IMR-90 (cell line): ENCODE measurements at regions not wholly inside any gene's neighbourhood (a gene's known extent, or its start where the extent isn't known, plus 50 kb on each side); places are given as distances from the start of the nearest gene placed in this dataset.

Experiments
- ATAC-seq: fragments of 200-7000 bp; cut with Tn5 transposase; 2 replicates; pipeline ENCODE4 v1.9.1; 2020; ENCODE audit warnings: low read depth, mild to moderate bottlenecking, moderate library complexity
- BruUV-seq: library from RNA; stranded (reverse); fragments of 400-500 nt; replicated peaks from 2 replicates; lab custom pipeline; 2021; lab: Mats Ljungman, UMichigan
- CTCF ChIA-PET: fragments of 300-600 bp; formaldehyde crosslinking; extraction: SDS; loops from one replicate; lab custom pipeline; 2021; ENCODE audit warnings: antibody characterized with exemption; lab: Yijun Ruan, JAX
- POLR2A ChIA-PET: fragments of 300-600 bp; sonication (Branson Sonifier 250); formaldehyde crosslinking; loops from one replicate; lab custom pipeline; 2022; ENCODE audit warnings: antibody characterized with exemption; ENCODE audit not compliant: unreplicated experiment; lab: Charles Lee
- DNase-seq: peaks from one replicate; pipeline ENCODE4 v3.0.0; 2013
- H2AFZ ChIP-seq: replicated peaks from 2 replicates; pipeline ENCODE3; 2013; ENCODE audit warnings: low read length, mild to moderate bottlenecking; ENCODE audit not compliant: poor library complexity
- H2AK5ac ChIP-seq: 2 replicates; pipeline ENCODE4 v1.6.1; 2013; ENCODE audit warnings: low read depth, low read length, inconsistent platforms
- H2AK9ac ChIP-seq: replicated peaks from 2 replicates; pipeline ENCODE3; 2013; ENCODE audit warnings: mild to moderate bottlenecking, low read depth, low read length, moderate library complexity; ENCODE audit not compliant: poor library complexity
- H2BK120ac ChIP-seq: 2 replicates; pipeline ENCODE4 v1.6.1; 2013; ENCODE audit warnings: low read depth, low read length, inconsistent platforms
- H2BK15ac ChIP-seq: 3 replicates; pipeline ENCODE4 v1.6.1; 2013; ENCODE audit warnings: low read depth, low read length, inconsistent platforms
- H2BK20ac ChIP-seq: 2 replicates; pipeline ENCODE4 v1.6.1; 2013; ENCODE audit warnings: low read depth, mild to moderate bottlenecking, inconsistent platforms, low read length, moderate library complexity
- H2BK5ac ChIP-seq: 2 replicates; pipeline ENCODE4 v1.6.1; 2013; ENCODE audit warnings: mild to moderate bottlenecking, low read depth, low read length, inconsistent platforms; ENCODE audit not compliant: poor library complexity, severe bottlenecking
- H3K14ac ChIP-seq: replicated peaks from 2 replicates; pipeline ENCODE4 v1.6.1; 2013; ENCODE audit warnings: low read depth, low read length, inconsistent platforms
- H3K18ac ChIP-seq: 2 replicates; pipeline ENCODE4 v1.6.1; 2013; ENCODE audit warnings: low read depth, low read length, control low read depth
- H3K23ac ChIP-seq: 2 replicates; pipeline ENCODE4 v1.6.1; 2013; ENCODE audit warnings: low read depth, low read length, inconsistent platforms
- H3K27ac ChIP-seq: 2 replicates; pipeline ENCODE4 v1.5.1; 2013; ENCODE audit warnings: mild to moderate bottlenecking, control low read depth, low read length; ENCODE audit not compliant: insufficient read depth
- H3K27me3 ChIP-seq: 2 replicates; pipeline ENCODE4 v1.6.1; 2013; ENCODE audit warnings: low read length; ENCODE audit not compliant: control insufficient read depth, insufficient read depth
- H3K36me3 ChIP-seq: 2 replicates; pipeline ENCODE4 v1.6.1; 2013; ENCODE audit warnings: low read length, mixed read lengths; ENCODE audit not compliant: control insufficient read depth, insufficient read depth
- H3K4ac ChIP-seq: 2 replicates; pipeline ENCODE4 v1.6.1; 2013; ENCODE audit warnings: low read depth, low read length, inconsistent platforms
- H3K4me1 ChIP-seq: 2 replicates; pipeline ENCODE4 v1.6.1; 2013; ENCODE audit warnings: low read length, mixed read lengths; ENCODE audit not compliant: control insufficient read depth, insufficient read depth
- H3K4me2 ChIP-seq: 2 replicates; pipeline ENCODE4 v1.6.1; 2013; ENCODE audit warnings: low read depth, mild to moderate bottlenecking, control low read depth, low read length, moderate library complexity
- H3K4me3 ChIP-seq: 2 replicates; pipeline ENCODE4 v1.5.1; 2013; ENCODE audit warnings: low read depth, mild to moderate bottlenecking, control low read depth, low read length, moderate library complexity; ENCODE audit not compliant: insufficient read depth
- H3K56ac ChIP-seq: 2 replicates; pipeline ENCODE4 v1.6.1; 2013; ENCODE audit warnings: low read length, inconsistent platforms; ENCODE audit not compliant: insufficient read depth; ENCODE audit errors: extremely low read depth
- H3K79me1 ChIP-seq, 2 experiments: 2 replicates each; pipeline ENCODE4 v1.6.1; 2013; ENCODE audit warnings: low read length in 2 of 2, inconsistent platforms in 1 of 2, low read depth in 1 of 2
- H3K9ac ChIP-seq: 2 replicates; pipeline ENCODE4 v1.6.1; 2013; ENCODE audit warnings: low read depth, low read length, control low read depth
- H3K9me1 ChIP-seq: 2 replicates; pipeline ENCODE4 v1.6.1; 2013; ENCODE audit warnings: low read length, inconsistent platforms; ENCODE audit not compliant: insufficient read depth
- H3K9me3 ChIP-seq: 2 replicates; pipeline ENCODE4 v1.6.1; 2013; ENCODE audit warnings: low read length; ENCODE audit not compliant: control insufficient read depth, insufficient read depth
- H4K20me1 ChIP-seq: 2 replicates; pipeline ENCODE4 v1.6.1; 2013; ENCODE audit warnings: low read length, inconsistent platforms; ENCODE audit not compliant: insufficient read depth
- H4K5ac ChIP-seq: 2 replicates; pipeline ENCODE4 v1.6.1; 2013; ENCODE audit warnings: mild to moderate bottlenecking, low read depth, low read length, control low read depth
- H4K8ac ChIP-seq, 2 experiments: 2 replicates each; pipeline ENCODE4 v1.6.1; 2013; ENCODE audit warnings: low read depth in 2 of 2, low read length in 2 of 2, control low read depth in 1 of 2, inconsistent platforms in 1 of 2
- H4K91ac ChIP-seq: 2 replicates; pipeline ENCODE4 v1.6.1; 2013; ENCODE audit warnings: low read depth, low read length, inconsistent platforms; ENCODE audit not compliant: insufficient read depth
- CTCF ChIP-seq: conservative IDR thresholded peaks from 2 replicates; pipeline ENCODE4 v1.5.1; 2012; ENCODE audit warnings: mild to moderate bottlenecking, low read depth, low read length, improper control_type of control experiment
- dilution Hi-C: fragments of 300-500 bp; cut with HindIII; formaldehyde crosslinking; loops from one replicate; pipeline ENCODE4 v1.14.3; 2018; ENCODE audit warnings: low sequenced_read_pairs; ENCODE audit not compliant: unreplicated experiment
- in situ Hi-C: fragments of 300-500 bp; cut with MboI; formaldehyde crosslinking; loops from 3 replicates; pipeline ENCODE4 v1.14.3; 2019; ENCODE audit warnings: low sequenced_read_pairs, inconsistent platforms, mixed read lengths
- intact Hi-C: fragments of 100-400 bp; cut with micrococcal nuclease; formaldehyde crosslinking; loops from 2 replicates; pipeline ENCODE4 v1.10.0; 2022

- no peak overlapping the region for H4K5ac ChIP-seq
- no peak overlapping the region for H3K4ac ChIP-seq
- BruUV-seq, result no TSS peak
- ATAC-seq, result no peak
- dilution Hi-C loops (no loop called here), intact Hi-C loops (no loop called here), in situ Hi-C loops (no loop called here)
- no peak overlapping the region for H3K27ac ChIP-seq
- H3K36me3 ChIP-seq, result no peaks in the 10 kb centered on the region
- H2BK15ac ChIP-seq, result no peak overlapping the region
- H4K91ac ChIP-seq, result no peak overlapping the region
- H2BK5ac ChIP-seq, result no peak overlapping the region
- H3K18ac ChIP-seq, result no peak overlapping the region
- H2BK120ac ChIP-seq, result no peak overlapping the region
- H3K23ac ChIP-seq, result no peak overlapping the region
- no peak overlapping the region for H2AFZ ChIP-seq
- no peaks in the 10 kb centered on the region for H3K9me3 ChIP-seq
- H3K79me1 ChIP-seq, result no peaks in the 10 kb centered on the region
- H3K4me3 ChIP-seq, result no peak overlapping the region
- H4K20me1 ChIP-seq, result no peaks in the 10 kb centered on the region
- no peak overlapping the region for H3K9ac ChIP-seq
- ChIA-PET POLR2A (no interaction called here), CTCF (no interaction called here)
- H3K9me1 ChIP-seq, result no peaks in the 10 kb centered on the region
- no peak overlapping the region for H3K56ac ChIP-seq
- H3K14ac ChIP-seq, result no peak overlapping the region
- H3K4me1 ChIP-seq, result no peaks in the 10 kb centered on the region
- TF ChIP-seq CTCF, result no peak
- no peak overlapping the region for H2BK20ac ChIP-seq
- DNase-seq, result no peak
- H3K27me3 ChIP-seq, result no peaks in the 10 kb centered on the region
- H2AK5ac ChIP-seq, result no peak overlapping the region
- H4K8ac ChIP-seq, result no peak overlapping the region
- no peak overlapping the region for H2AK9ac ChIP-seq
- no peak overlapping the region for H3K4me2 ChIP-seq
Measured at GRCh38 chr3:74210739-74211138, 403.7 kb downstream of the CNTN3 start.
